ENCODE measurements at regions not wholly inside any gene's neighbourhood (a gene's known extent, or its start where the extent isn't known, plus 50 kb on each side); places are given as distances from the start of the nearest gene placed in this dataset.

GRCh38 chr10:78871796-78872195, 197.0 kb upstream of the ZMIZ1 start:
- TF ChIP-seq CTCF (IDR thresholded peaks at IDR 0.05; ENCODE audit: low read length) (no peak), EZH2 (IDR thresholded peaks at IDR 0.05; ENCODE audit: borderline replicate concordance, low read length) (no peak)
